ENCODE measurements at regions not wholly inside any gene's neighbourhood (a gene's known extent, or its start where the extent isn't known, plus 50 kb on each side); places are given as distances from the start of the nearest gene placed in this dataset.

GRCh38 chr1:194228427-194228826 lies 1042.0 kb upstream of the B3GALT2 start:
- H3K4me1 ChIP-seq, result peaks cover 0 to 5% (median 0%) of the 10 kb centered on the region in 4 donors
- H3K9me3 ChIP-seq, result no peaks in the 10 kb centered on the region
- H3K36me3 ChIP-seq, result no peaks in the 10 kb centered on the region
- no peak overlapping the region for H3K4me3 ChIP-seq
- TF ChIP-seq CTCF (IDR thresholded peaks at IDR 0.05), result no peak
- H3K27me3 ChIP-seq, result no peaks in the 10 kb centered on the region
- DNase-seq, result no peak
- intact Hi-C loops (cut with DNase I; ENCODE audit: low total_unique reads), result no loop called here
- H3K27ac ChIP-seq, result no peak overlapping the region

GRCh38 chr1:194227161-194227560 lies 1040.7 kb upstream of the B3GALT2 start:
- H3K27ac ChIP-seq, result no peak overlapping the region
- H3K9me3 ChIP-seq, result no peaks in the 10 kb centered on the region
- intact Hi-C loops (cut with DNase I; ENCODE audit: low total_unique reads), result no loop called here
- no peaks in the 10 kb centered on the region for H3K27me3 ChIP-seq
- no peaks in the 10 kb centered on the region for H3K36me3 ChIP-seq
- DNase-seq, result no peak
- H3K4me1 ChIP-seq, result no peaks in the 10 kb centered on the region
- no peak for TF ChIP-seq CTCF (IDR thresholded peaks at IDR 0.05)
- H3K4me3 ChIP-seq, result no peak overlapping the region

GRCh38 chr1:194225821-194226220 lies 1039.4 kb upstream of the B3GALT2 start:
- H3K9me3 ChIP-seq, result no peaks in the 10 kb centered on the region
- no peak overlapping the region for H3K27ac ChIP-seq
- no peaks in the 10 kb centered on the region for H3K36me3 ChIP-seq
- no peaks in the 10 kb centered on the region for H3K27me3 ChIP-seq
- no peaks in the 10 kb centered on the region for H3K4me1 ChIP-seq
- H3K4me3 ChIP-seq, result no peak overlapping the region
- DNase-seq, result no peak
- intact Hi-C loops (cut with DNase I; ENCODE audit: low total_unique reads), result no loop called here
- no peak for TF ChIP-seq CTCF (IDR thresholded peaks at IDR 0.05)

GRCh38 chr1:194223596-194223995 lies 1037.2 kb upstream of the B3GALT2 start:
- no peaks in the 10 kb centered on the region for H3K36me3 ChIP-seq
- H3K27me3 ChIP-seq, result no peaks in the 10 kb centered on the region
- no peak overlapping the region for H3K27ac ChIP-seq
- intact Hi-C loops (cut with DNase I; ENCODE audit: low total_unique reads), result no loop called here
- H3K4me3 ChIP-seq, result no peak overlapping the region
- no peak for DNase-seq
- H3K9me3 ChIP-seq, result no peaks in the 10 kb centered on the region
- TF ChIP-seq CTCF (IDR thresholded peaks at IDR 0.05), result no peak
- no peaks in the 10 kb centered on the region for H3K4me1 ChIP-seq

GRCh38 chr1:194215448-194215847 lies 1029.0 kb upstream of the B3GALT2 start:
- TF ChIP-seq CTCF (IDR thresholded peaks at IDR 0.05), result no peak
- DNase-seq, result no peak
- Histone ChIP-seq H3K27me3 (no peaks in the 10 kb centered on the region), H3K36me3 (no peaks in the 10 kb centered on the region), H3K4me3 (no peak overlapping the region), H3K9me3 (no peaks in the 10 kb centered on the region), H3K27ac (no peak overlapping the region), H3K4me1 (no peaks in the 10 kb centered on the region)
- intact Hi-C loops (cut with DNase I; ENCODE audit: low total_unique reads), result no loop called here

GRCh38 chr1:194214735-194215134 lies 1028.3 kb upstream of the B3GALT2 start:
- no peak for DNase-seq
- H3K4me3 ChIP-seq, result no peak overlapping the region
- intact Hi-C loops (cut with DNase I; ENCODE audit: low total_unique reads), result no loop called here
- no peaks in the 10 kb centered on the region for H3K27me3 ChIP-seq
- TF ChIP-seq CTCF (IDR thresholded peaks at IDR 0.05), result no peak
- no peaks in the 10 kb centered on the region for H3K4me1 ChIP-seq
- no peaks in the 10 kb centered on the region for H3K36me3 ChIP-seq
- H3K27ac ChIP-seq, result no peak overlapping the region
- no peaks in the 10 kb centered on the region for H3K9me3 ChIP-seq

All from tibial artery (tissue), 4 donors.